Astrocyte (in vitro differentiated cells and primary cell): ENCODE measurements at regions not wholly inside any gene's neighbourhood (a gene's known extent, or its start where the extent isn't known, plus 50 kb on each side); places are given as distances from the start of the nearest gene placed in this dataset.

ENCODE experiments used
- EZH2 ChIP-seq: IDR thresholded peaks from 2 replicates; pipeline ENCODE4 v1.6.1; 2012; ENCODE audit warnings: mild to moderate bottlenecking, low read length, inconsistent platforms; ENCODE audit not compliant: insufficient read depth
- TF ChIP-seq, protein P1 (sequence below): IDR thresholded peaks from 2 replicates; pipeline ENCODE4 v1.5.1; 2011; ENCODE audit warnings: low read depth, mild to moderate bottlenecking, inconsistent platforms, low read length, moderate library complexity; ENCODE audit not compliant: insufficient read depth

DNA sequence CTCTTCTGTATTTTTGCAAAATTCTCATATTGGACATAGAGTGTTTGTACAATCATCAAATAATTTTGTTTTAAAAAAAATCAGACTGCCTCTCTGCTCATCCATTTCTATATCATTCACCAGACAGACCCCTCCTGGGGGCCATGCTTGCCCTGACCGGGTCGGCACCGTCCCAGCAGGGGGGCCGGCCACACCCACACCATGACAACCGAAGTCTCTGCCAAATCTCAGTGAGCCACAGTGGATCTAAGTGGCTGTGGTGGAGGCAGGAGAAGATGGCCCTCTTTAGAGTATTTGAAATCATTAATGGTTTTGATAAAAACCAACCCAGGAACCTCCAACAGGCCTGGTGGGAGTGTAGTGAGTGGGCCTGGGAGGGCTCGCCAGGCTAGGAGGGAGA is 66.9 kb upstream of the ADRA2C start:
- TF ChIP-seq, protein P1, sequence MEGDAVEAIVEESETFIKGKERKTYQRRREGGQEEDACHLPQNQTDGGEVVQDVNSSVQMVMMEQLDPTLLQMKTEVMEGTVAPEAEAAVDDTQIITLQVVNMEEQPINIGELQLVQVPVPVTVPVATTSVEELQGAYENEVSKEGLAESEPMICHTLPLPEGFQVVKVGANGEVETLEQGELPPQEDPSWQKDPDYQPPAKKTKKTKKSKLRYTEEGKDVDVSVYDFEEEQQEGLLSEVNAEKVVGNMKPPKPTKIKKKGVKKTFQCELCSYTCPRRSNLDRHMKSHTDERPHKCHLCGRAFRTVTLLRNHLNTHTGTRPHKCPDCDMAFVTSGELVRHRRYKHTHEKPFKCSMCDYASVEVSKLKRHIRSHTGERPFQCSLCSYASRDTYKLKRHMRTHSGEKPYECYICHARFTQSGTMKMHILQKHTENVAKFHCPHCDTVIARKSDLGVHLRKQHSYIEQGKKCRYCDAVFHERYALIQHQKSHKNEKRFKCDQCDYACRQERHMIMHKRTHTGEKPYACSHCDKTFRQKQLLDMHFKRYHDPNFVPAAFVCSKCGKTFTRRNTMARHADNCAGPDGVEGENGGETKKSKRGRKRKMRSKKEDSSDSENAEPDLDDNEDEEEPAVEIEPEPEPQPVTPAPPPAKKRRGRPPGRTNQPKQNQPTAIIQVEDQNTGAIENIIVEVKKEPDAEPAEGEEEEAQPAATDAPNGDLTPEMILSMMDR = no peak
- no peak for TF ChIP-seq EZH2
